BE2C (cell line): ENCODE measurements at regions not wholly inside any gene's neighbourhood (a gene's known extent, or its start where the extent isn't known, plus 50 kb on each side); places are given as distances from the start of the nearest gene placed in this dataset.
"Not testable (repeated sequence)": the region's sequence is repeated elsewhere in the genome, so short reads cannot be mapped to it uniquely, and the experiment has no call there.

Experiments
- DNase-seq: peaks from one replicate; pipeline ENCODE4 v3.0.0-alpha.2; 2020
- H3K27me3 ChIP-seq: fragments of 250-450 bp; sonication (Bioruptor Pico); 2 replicates; pipeline ENCODE4 v1.5.1; 2020; ENCODE audit warnings: mild to moderate bottlenecking
- H3K36me3 ChIP-seq: fragments of 250-450 bp; sonication (Bioruptor Pico); 2 replicates; pipeline ENCODE4 v1.5.1; 2020; ENCODE audit warnings: mild to moderate bottlenecking
- H3K4me1 ChIP-seq: fragments of 250-450 bp; sonication (Bioruptor Pico); 2 replicates; pipeline ENCODE4 v1.5.1; 2020
- H3K4me3 ChIP-seq: 2 replicates; pipeline ENCODE4 v1.5.1; 2011; ENCODE audit warnings: low read depth, low read length
- H3K9me3 ChIP-seq: fragments of 250-450 bp; sonication (Bioruptor Pico); 2 replicates; pipeline ENCODE4 v1.5.1; 2020
- TF ChIP-seq, protein P1 (sequence below): IDR thresholded peaks from 2 replicates; pipeline ENCODE4 v1.5.1; 2012; ENCODE audit warnings: mild to moderate bottlenecking, low read depth, low read length

DNA sequence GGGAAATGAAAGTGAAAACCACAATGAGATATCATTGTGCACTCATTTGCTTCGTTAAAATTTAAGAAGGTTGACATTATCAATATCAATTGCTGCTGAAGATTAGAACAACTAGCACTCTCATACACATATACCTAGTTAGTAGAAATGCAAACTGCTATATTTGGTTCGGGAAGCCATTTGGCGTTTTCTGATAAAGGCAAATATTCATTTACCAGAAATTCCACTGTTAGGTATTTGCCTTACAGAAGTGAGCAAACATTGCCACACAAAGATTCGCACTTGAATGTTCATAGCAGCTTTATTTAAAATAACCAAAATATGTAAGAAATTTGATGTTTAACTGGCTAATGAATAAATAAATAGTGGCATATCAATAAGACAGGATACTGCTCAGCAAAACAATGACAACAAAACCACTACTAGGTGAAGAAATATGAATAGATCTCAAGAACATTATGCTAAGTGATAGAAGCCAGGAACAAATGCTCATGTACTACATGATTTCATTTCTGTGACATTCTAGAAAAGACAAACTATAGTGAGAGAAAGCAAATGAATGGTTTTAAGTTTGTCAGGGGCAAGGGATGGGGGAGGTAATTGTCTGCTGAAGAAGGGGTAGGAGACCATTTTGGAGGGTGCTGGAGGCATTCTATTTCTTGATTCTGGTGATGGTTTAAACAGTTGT is 387.8 kb downstream of the PTH2R start:
- no peak overlapping the region for H3K4me3 ChIP-seq
- no peaks in the 10 kb centered on the region for H3K4me1 ChIP-seq
- no peaks in the 10 kb centered on the region for H3K9me3 ChIP-seq
- DNase-seq = no peak
- H3K36me3 ChIP-seq = no peaks in the 10 kb centered on the region
- no peaks in the 10 kb centered on the region for H3K27me3 ChIP-seq
- TF ChIP-seq, protein P1, sequence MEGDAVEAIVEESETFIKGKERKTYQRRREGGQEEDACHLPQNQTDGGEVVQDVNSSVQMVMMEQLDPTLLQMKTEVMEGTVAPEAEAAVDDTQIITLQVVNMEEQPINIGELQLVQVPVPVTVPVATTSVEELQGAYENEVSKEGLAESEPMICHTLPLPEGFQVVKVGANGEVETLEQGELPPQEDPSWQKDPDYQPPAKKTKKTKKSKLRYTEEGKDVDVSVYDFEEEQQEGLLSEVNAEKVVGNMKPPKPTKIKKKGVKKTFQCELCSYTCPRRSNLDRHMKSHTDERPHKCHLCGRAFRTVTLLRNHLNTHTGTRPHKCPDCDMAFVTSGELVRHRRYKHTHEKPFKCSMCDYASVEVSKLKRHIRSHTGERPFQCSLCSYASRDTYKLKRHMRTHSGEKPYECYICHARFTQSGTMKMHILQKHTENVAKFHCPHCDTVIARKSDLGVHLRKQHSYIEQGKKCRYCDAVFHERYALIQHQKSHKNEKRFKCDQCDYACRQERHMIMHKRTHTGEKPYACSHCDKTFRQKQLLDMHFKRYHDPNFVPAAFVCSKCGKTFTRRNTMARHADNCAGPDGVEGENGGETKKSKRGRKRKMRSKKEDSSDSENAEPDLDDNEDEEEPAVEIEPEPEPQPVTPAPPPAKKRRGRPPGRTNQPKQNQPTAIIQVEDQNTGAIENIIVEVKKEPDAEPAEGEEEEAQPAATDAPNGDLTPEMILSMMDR = no peak

DNA sequence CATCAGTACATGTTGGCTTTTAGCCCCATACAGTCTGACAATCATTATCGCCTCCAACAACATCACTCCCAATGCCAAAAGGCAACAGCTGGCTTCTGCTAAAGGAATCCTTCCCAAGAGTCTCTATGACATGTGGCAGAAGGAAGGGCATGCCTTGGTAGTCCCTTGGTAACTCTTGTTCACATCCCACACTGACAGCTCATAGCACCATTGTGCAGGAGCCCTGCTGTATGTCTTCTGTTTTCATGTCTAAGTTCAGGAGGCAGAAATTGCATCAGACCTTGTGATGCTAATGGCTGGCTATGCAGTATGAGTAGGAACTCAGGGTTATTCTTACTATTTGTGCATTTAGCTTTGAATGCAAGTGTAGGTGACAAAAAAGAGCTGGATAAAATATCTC is 392.1 kb downstream of the PTH2R start:
- Histone ChIP-seq H3K4me1 (no peaks in the 10 kb centered on the region), H3K27me3 (no peaks in the 10 kb centered on the region)
- TF ChIP-seq, protein P1 = no peak

GRCh38 chr2:208799397-208799796 is 392.8 kb downstream of the PTH2R start:
- H3K36me3 ChIP-seq = no peaks in the 10 kb centered on the region
- H3K4me3 ChIP-seq = no peak overlapping the region
- DNase-seq = no peak
- H3K27me3 ChIP-seq = no peaks in the 10 kb centered on the region
- no peaks in the 10 kb centered on the region for H3K9me3 ChIP-seq
- TF ChIP-seq, protein P1 = no peak
- H3K4me1 ChIP-seq = no peaks in the 10 kb centered on the region

More for the DNA sequence above, 392.1 kb downstream of the PTH2R start:
- no peaks in the 10 kb centered on the region for H3K9me3 ChIP-seq
- no peaks in the 10 kb centered on the region for H3K36me3 ChIP-seq
- H3K4me3 ChIP-seq = no peak overlapping the region
- DNase-seq = no peak

DNA sequence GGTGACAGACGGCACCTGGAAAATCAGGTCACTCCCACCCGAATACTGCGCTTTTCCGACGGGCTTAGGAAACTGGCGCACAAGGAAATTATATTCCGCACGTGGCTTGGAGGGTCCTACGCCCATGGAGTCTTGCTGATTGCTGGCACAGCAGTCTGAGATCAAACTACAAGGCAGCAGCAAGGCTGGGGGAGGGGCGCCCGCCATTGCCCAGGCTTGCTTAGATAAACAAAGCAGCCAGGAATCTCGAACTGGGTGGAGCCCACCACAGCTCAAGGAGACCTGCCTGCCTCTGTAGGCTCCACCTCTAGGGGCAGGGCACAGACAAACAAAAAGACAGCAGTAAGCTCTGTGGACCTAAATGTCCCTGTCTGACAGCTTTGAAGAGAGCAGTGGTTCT is 394.3 kb downstream of the PTH2R start:
- not testable (repeated sequence) for H3K36me3 ChIP-seq

GRCh38 chr2:208807756-208808155 is 401.2 kb downstream of the PTH2R start:
- H3K9me3 ChIP-seq = no peaks in the 10 kb centered on the region
- no peaks in the 10 kb centered on the region for H3K27me3 ChIP-seq
- no peak overlapping the region for H3K4me3 ChIP-seq
- H3K36me3 ChIP-seq = no peaks in the 10 kb centered on the region
- TF ChIP-seq, protein P1 = no peak
- H3K4me1 ChIP-seq = no peaks in the 10 kb centered on the region
- DNase-seq = no peak

More for the DNA sequence above, 394.3 kb downstream of the PTH2R start:
- DNase-seq = peak; percentile 9
- not testable (repeated sequence) for H3K27me3 ChIP-seq, H3K9me3 ChIP-seq, H3K4me1 ChIP-seq, H3K4me3 ChIP-seq

DNA sequence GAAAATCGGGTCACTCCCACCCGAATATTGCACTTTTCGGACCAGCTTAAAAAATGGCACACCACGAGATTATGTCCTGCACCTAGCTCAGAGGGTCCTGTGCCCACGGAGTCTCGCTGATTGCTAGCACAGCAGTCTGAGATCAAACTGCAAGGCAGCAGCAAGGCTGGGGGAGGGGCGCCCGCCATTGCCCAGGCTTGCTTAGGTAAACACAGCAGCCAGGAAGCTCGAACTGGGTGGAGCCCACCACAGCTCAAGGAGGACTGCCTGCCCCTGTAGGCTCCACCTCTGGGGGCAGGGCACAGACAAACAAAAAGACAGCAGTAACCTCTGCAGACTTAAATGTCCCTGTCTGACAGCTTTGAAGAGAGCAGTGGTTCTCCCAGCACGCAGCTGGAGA is 405.3 kb downstream of the PTH2R start:
- H3K4me3 ChIP-seq, H3K9me3 ChIP-seq, H3K27me3 ChIP-seq, H3K36me3 ChIP-seq, H3K4me1 ChIP-seq: not testable (repeated sequence)
- peak; percentile 1 for DNase-seq

GRCh38 chr2:208819190-208819589 is 412.6 kb downstream of the PTH2R start:
- TF ChIP-seq, protein P1 = no peak
- H3K4me3 ChIP-seq = no peak overlapping the region
- H3K4me1 ChIP-seq = no peaks in the 10 kb centered on the region
- H3K36me3 ChIP-seq = no peaks in the 10 kb centered on the region
- DNase-seq = no peak
- H3K9me3 ChIP-seq = no peaks in the 10 kb centered on the region
- no peaks in the 10 kb centered on the region for H3K27me3 ChIP-seq
